GM19240 (cell line): ENCODE measurements at regions not wholly inside any gene's neighbourhood (a gene's known extent, or its start where the extent isn't known, plus 50 kb on each side); places are given as distances from the start of the nearest gene placed in this dataset.
"Not testable (repeated sequence)": the region's sequence is repeated elsewhere in the genome, so short reads cannot be mapped to it uniquely, and the experiment has no call there.

ENCODE experiments used
- DNase-seq: peaks from one replicate; pipeline ENCODE4 v3.0.0; 2011; ENCODE audit warnings: low spot score; ENCODE audit not compliant: insufficient read length

DNA sequence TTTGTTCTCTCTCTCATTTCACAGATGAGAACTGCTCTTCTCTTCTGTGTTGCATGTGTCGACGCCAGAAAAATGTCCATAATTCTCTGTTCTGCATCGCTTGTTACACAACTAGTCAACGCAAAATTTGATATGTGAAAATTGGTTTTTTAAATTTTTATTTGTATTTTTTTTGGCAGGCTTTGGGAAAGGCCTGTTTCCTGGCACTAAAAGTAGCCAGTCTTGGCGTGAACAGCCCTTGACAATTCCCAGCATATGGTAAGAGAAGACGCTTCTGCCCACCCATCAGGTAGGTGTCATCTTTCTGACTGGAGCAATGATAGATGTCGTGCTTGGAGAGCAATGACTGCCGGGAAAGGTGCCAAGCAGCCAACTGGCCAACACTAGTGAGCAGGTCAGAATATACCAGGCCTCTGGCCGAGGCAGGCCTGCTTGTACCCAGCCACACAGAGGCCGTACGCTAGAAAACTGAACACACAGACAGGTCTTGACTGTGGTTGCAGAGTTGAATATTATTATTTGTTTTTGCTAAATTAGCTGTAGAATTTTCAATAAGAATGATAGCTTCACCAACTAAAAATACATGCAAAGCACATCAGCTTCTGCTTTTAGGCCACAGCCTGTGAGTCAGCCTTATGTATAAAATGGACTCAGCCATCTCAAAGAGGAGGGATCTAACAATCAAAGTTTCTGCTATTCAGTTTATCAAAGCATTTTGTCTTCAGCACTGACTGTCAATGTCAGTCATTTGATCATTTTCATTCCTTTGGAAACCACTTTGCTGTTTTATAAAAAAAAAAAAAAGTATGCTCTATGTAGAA lies 837.5 kb downstream of the MCTP2 start:
- no peak for DNase-seq

DNA sequence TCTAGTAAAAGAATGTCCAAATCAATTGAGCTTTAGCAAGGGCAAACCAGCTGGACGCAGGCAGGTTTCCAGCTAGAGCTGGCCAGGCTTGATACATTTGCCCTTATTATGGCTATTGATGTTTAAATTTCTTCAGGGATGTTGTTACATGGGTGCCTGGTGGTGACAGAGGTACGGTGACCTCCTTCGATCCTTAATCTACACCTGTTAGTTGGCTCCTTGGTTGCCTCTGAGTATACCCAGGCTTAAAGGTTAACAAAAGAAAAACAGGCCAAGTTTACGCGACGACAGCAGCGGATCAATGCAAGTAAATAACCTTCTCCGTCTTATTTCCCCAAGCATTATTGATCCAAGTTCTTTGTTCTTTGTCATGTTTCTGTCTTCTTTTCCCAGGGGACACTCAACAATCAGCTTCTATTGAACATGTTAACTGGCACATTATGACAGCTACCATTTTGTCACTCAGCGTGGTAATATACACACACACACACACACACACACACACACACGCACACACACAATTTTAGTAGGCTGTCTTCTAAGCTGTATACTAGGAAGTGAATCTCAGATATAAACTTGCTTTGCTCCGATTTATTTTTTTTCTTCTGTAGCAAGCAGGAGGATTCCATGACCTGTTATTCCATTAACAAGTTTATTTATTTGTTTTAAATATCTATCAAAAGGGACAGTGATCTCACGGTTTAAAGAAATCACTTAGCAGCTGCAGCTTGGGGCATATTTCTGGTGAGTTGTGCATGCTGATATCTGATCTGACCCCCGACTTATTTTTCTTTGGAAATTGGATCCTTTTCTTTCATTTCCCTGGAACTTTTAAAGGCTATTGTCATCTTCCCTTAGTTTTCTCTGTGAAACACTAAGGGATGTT lies 844.7 kb downstream of the MCTP2 start:
- no peak for DNase-seq

DNA sequence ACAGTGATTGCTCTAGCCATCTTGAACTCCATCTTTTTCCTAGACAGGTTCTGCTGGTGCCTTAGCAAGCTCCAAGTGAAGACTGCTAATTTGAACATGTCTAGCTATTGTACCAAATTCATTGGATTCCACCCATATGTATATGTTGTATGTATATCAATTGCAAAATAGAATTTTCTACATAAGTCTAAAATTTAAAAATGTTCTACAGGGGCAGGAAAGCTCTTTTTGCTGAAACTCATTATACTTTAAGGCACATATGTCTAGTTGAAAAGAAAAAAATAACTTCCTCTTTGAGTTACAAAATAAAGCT lies 845.3 kb downstream of the MCTP2 start:
- no peak for DNase-seq

DNA sequence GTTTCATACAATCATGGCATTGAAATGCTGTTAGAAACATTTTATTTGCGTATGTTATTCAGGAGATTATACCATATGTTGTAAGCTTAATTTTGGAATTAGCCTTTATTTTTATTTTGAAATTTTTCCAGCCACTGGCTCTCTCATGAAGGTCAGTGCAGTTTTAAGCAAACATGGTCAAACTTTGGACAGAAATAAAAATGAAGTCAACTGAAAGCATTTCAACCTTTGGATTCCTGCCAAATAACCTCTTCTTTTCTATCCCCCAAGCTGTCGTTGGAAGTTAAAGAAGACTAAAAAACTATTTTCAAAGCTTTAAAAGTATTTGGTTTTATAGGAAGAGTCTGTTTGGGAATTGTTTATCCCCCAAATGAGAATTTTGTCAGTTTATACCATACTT lies 846.6 kb downstream of the MCTP2 start:
- DNase-seq, result no peak

DNA sequence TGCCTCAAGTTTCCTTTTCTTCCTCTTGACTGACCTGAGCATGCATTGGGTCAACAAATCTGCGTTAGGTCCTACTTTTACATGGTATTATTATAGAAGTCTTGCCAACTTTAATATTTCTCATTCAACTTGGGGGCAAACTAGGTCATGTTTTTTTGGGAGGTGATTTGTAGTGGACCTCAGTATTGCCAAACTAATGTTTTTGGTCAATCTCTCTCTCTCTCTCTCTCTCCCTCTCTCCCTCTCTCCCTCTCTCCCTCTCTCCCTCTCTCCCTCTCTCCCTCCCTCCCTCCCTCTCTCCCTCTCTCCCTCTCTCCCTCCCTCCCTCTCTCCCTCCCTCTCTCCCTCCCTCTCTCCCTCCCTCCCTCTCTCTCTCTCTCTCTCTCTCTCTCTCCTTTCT lies 848.9 kb downstream of the MCTP2 start:
- DNase-seq, result not testable (repeated sequence)

DNA sequence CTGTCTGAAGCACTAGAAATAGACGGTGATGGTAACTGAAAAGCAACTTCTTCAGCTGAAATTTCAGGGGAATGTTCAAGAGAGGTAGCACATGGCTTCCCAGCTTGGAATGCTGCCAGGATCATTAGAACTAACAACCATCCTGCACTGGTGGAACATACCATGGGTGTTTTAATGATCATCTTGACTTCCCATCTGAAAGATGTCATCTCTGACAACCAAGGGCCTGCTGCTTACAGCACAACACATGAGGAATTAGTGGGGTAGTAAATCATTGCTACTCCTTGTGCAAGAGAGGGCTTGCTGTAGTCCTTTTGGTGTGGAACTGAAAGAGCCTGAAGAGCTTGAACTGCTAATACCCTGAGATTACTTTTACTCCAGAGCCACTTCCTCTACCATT lies 853.7 kb downstream of the MCTP2 start:
- no peak for DNase-seq

DNA sequence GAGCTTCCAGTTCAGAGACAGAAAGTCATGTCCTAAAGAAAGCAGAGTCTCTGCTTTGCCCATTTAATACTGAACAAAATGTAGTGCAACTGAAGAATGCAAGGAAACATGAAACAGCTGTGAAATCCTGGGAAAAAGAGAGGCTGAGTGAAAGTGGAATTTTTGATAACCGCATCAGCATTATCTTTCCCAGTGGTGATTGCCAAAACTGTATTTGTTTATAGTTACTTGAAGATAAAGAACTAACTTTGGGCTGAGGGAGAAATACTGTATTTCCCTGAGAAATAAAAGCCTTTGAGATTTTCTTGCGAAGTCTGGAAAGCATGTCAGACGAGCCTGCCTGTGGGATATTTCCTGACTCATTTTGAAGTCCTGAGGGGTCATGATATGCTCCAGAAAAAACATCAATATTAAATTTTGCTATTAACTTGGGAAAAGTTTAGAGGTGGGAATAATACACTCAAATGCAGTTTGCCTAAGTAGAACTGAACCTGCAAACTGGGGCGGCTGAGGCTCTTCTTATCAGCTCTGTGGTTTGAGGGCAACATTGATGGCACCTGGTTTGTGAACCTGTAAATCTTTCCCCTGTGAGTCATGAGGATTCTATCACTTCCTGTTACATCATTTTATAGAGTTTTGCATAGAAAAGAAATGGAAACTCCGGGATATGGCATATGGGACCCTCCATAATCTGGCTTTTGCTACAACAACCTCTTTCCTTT lies 855.3 kb downstream of the MCTP2 start:
- no peak for DNase-seq

DNA sequence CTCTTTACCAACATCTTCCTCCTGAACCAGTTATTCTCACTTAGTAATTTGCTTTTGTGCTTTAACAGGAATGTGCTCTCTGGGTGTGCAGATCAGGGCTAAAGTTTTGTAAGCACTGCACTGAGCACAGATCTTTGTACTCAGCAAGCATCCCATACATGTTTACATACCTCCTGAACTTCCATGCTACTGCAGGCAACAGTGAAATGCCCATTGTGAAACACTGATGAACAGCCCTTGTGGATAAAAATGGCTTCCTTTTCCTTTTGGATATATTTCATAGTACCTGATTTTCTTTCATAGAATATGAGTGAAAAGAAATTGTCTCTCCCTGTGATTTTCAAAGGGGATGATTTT lies 855.9 kb downstream of the MCTP2 start:
- no peak for DNase-seq

DNA sequence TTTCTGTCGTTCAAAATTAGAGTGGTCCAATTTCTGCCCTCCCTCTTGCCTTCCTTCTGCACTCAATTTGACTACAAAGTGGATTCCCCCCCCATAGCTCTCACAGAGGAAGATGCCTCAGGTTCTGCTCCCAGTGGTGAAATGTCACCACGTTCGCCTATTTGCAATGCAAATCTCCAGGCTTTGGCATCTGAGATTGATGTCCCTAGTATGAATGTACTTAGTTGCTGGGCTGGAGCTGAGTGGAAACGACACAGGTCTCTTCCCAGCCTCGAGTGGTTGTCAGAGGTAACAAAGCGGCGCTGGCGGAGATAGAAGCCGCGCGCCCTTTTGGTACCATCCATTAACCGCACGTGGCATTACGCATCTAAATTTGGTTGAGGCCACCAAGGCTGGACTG lies 860.1 kb downstream of the MCTP2 start:
- DNase-seq, result no peak

DNA sequence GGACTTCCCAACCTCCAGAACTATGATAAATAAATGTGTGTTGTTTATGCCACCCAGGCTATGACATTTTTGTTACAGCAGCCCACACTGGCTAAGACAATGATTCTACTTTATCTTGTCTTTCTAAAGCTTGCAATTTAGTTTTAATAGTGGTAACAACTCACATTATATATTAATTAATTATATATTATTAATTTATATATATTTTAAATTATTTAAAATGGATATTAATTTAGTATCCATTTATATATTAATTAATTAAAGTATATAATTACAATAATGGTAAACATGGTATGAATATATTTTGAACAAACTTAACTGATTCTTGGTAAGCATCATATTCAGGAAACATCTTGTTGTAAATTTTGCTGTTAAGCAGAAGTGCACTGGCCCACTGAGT lies 863.9 kb downstream of the MCTP2 start:
- DNase-seq, result no peak

DNA sequence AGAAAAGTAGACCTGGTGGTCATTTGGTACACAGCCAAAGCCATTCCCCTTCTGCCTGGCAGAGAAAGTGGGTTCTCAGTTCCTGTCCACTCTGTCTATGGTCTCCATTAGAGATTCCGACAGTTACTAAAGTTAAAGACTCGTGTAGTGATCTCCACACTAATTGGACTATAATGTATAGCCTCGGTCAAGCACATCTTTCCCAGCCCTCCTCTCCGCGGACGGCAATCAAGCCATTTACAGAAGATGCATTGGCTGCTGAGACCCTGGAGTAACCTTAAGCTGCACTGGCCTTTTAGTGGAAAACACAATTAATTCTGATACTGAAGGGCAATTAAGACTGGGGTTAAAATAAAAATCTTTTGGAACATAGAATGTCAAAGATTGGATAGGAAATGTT lies 865.3 kb downstream of the MCTP2 start:
- DNase-seq, result no peak

DNA sequence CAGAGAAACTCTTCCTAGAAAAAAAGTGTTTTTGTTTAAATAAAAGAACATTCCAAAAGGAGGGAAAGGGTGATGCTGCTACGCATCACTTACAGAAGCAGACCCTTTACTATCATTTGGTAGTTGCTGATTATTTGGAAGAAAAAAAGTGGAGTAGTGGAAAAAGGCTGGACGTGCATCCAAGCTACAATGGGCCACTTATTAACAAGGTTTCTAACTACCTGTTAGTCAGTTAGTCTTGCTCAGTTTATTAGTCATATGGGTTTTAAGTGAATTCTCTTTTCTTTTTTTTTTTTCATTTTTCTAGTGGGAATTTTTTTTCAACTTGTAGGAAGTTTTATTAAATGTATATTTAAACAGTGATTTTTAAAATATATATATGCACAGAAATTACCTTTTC lies 866.0 kb downstream of the MCTP2 start:
- DNase-seq, result no peak

DNA sequence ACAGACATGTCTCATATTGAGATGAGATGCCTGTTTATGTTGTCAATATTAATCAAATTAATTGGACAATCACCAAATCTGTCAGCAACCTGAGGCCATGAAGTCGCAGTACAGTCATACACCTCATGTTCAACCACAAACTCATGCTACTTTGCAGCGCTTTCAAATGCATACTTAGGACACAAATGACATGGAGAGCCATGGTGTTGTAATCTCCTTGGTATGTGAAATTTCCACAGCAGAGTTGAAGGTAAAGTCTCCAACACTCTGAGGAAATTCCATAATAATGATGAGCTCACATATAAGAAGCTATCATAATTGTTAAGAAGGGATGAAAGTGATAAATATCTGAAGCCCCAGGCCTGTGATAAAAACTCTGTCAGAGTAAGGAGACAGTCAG lies 873.9 kb downstream of the MCTP2 start:
- DNase-seq, result no peak

DNA sequence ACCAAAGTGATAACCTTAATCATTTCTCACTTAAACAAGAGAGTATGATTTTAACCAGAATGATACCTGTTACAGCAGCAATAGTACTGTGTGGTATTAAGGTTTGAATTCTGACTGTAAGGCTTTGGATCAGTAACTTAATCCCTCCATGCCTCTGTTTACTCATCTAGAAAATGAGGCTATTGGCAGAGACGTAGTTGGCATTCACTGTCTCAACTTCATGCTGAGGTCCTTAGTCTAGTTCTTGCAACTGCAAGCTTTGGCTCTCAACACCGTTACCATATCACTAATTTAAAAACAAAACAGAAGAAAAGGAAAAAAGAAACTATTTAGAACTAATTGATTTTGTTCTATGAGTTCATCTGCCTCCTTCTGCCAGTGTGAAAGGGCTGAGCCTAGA lies 875.4 kb downstream of the MCTP2 start:
- no peak for DNase-seq

DNA sequence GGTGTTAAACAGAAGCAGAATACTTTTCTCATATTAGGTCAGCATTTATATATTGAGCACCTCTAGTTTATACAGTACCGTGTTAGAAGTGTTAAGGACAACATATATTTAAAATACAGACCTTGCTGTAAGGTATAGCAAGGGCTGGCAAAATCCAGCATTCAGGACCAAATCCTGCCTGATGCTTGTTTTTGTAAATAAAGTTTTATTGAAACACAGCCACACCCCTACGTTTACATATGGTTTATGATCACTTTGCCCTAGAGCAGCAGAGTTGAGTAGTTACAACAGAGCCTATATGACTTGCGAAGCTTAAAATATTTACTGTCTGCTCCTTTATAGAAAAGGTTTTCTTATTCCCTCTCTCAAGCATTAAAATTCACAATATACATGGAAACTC lies 877.3 kb downstream of the MCTP2 start:
- DNase-seq, result no peak

DNA sequence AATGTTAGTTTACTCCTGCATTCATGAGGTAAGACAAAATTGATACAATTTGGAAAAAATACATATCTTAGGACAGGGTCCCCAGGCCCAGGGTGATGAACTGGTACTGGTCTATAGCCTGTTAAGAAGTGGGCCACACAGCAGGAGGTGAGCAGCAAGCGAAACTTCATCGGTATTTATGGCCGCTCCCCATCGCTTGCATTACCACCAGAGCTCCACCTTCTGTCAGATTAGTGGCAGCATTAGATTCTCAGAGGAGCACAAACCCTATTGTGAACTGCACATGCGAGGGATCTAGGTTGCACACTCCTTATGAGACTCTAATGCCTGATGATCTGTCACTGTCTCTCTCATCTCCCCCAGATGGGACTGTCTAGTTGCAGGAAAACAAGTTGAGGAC lies 880.6 kb downstream of the MCTP2 start:
- no peak for DNase-seq

DNA sequence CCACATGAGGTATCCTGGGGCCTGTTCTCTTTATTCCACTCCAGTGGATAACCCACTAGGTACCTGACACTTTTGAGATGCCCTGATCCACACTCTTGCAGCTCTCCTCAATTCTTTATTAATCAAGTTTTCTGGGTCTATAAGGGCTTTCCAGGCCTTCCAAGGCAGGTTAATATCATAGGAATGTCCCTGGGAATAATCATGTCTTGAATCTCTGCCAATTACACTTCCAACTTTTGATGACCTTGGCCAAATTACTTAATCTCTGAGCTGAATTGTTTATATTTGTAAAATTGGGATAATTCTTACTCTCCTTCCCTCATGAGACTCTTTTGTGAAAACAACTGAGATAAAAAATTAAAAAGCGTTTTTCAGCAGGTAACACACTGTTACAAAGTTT lies 881.7 kb downstream of the MCTP2 start:
- no peak for DNase-seq

DNA sequence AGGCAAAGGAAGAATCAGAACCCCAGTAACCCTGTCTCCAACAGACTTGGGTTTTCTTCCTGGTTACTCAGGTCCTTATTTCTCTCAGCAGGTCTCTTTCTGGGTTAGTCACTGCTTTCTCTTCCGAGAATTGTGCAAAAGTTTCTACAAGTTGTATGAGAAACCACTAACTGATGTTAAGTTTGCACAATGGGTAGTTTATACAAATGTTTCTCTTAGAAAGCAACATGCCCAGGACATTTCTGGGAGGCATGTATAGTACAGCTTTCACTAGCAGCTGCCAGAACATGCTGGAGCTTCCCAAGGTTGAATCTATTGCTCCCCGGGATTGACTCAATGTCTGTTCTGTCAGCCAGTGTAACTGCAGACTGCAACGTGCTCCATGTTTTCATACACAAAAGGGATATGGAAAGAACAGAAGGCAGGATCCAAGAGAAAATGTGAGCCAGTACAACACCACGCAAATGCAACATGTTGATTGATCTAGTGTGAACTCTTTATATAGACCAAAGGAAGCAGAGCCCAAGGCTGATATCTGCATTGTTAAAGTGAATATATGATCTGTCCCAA lies 887.8 kb downstream of the MCTP2 start:
- DNase-seq, result no peak

DNA sequence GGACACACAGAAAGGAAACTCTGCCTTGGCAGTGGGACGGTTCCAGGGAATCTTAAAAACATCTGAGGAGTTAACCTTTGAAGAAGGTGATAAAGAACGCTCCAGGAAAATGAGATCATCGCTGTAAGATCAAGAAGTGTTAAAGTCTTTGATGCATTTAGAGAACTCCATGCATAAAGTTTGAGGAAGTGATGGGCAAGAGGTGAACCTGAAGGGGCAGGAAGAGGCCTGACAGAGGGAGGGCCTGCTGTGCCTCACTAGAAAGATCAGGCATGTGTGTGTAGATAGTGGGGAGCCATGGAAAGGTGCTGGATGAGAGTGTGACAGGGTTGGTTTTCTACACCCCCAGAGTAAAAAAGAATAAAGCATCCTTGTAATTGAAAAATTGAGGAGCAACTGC lies 889.2 kb downstream of the MCTP2 start:
- DNase-seq, result no peak

DNA sequence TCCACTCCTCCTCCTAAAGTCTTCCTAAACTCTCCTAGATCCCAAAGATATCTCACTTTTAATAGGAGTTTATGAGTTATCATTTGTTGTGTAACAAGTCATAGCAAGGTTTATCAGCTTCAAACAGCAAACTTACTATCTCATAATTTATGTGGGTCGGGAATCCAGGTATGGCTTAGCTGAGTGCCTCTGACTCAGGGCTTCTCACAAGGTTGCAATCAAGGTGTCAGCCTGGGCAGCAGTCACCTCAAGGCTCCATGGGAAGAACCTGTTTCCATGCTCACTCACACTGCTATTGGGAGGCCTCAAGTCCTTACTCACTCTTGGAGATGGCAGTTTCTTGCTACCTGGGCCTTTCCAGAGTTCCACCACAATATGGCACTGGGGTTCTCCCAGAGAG lies 889.8 kb downstream of the MCTP2 start:
- DNase-seq, result no peak

DNA sequence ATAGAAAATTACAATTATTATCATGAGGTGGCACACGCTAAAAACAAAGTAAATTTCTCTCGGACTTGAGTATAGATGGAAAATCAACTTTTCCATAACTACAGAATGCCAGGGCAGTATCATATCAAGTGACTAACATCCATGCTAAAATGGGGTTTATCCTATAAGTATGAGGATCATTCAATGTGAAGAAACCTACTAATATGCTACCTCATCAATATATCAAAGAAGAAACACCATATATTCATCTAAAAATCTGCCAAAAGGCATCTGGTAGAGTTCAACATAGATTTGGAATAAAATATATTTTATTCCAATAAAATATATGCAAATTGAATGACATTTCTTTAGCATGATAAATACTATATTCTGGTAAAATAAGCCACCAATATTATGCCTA lies 894.4 kb downstream of the MCTP2 start:
- DNase-seq, result no peak

DNA sequence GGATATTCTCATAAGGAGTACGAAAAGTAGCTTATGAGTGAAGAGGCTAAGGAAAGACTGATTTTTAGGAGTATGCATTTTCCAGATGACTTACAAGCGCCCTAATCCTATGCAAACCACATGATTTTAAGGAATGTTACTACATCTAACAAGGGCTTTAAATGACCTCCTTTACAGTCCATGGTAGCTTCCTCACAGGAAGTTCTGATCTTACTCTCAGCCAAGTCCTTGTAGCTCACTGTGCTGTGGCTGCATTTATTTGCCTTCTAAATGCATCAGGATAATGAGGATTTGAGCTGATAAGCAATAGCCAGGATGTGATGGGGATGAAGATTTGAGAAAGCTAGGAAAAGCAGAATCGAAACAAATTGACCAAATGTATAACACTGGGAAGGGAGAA lies 896.0 kb downstream of the MCTP2 start:
- DNase-seq, result no peak
